ENCODE measurements at regions not wholly inside any gene's neighbourhood (a gene's known extent, or its start where the extent isn't known, plus 50 kb on each side); places are given as distances from the start of the nearest gene placed in this dataset.

DNA sequence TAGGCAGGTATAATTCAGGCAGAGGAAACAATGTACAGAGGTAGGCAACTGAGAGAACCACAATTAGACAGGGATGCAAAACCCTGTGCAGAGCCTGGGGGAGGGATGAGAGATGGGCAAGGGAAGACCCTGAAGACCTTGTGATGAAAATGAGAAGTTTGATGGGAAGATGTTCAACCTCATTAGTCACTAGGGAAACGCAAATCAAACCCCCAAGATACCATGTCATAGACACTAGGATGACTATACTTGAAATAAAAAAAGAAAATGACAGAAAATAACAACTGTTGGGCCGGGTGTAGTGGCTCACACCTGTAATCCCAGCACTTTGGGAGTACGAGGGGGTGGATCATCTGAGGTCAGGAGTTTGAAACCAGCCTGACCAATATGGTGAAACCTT, 813.1 kb downstream of the CDH11 start:
- Histone ChIP-seq H4K20me1 (ENCODE audit: control insufficient read depth, insufficient read depth, low read depth, low read length) (no peaks in the 10 kb centered on the region), H3K27me3 (ENCODE audit: control insufficient read depth, low read length) (no peaks in the 10 kb centered on the region), H3K9me2 (replicated peaks; ENCODE audit: control insufficient read depth, low read length) (no peaks in the 10 kb centered on the region), H3K4me1 (ENCODE audit: control insufficient read depth, low read length) (peaks cover 35% of the 10 kb centered on the region), H3F3A (ENCODE audit: control insufficient read depth, insufficient read depth) (no peaks in the 10 kb centered on the region), H3K79me2 (ENCODE audit: control insufficient read depth, low read length) (no peaks in the 10 kb centered on the region), H3K9me3 (ENCODE audit: control insufficient read depth, insufficient read depth, low read length) (peaks cover 50% of the 10 kb centered on the region), H3K36me3 (ENCODE audit: control insufficient read depth, low read length) (peaks cover 37% of the 10 kb centered on the region), H3K27ac (ENCODE audit: low read depth, low read length) (no peak overlapping the region), H3K4me3 (ENCODE audit: low read length) (no peak overlapping the region), H3K4me2 (ENCODE audit: low read length) (no peak overlapping the region)
- TF ChIP-seq, protein P1, sequence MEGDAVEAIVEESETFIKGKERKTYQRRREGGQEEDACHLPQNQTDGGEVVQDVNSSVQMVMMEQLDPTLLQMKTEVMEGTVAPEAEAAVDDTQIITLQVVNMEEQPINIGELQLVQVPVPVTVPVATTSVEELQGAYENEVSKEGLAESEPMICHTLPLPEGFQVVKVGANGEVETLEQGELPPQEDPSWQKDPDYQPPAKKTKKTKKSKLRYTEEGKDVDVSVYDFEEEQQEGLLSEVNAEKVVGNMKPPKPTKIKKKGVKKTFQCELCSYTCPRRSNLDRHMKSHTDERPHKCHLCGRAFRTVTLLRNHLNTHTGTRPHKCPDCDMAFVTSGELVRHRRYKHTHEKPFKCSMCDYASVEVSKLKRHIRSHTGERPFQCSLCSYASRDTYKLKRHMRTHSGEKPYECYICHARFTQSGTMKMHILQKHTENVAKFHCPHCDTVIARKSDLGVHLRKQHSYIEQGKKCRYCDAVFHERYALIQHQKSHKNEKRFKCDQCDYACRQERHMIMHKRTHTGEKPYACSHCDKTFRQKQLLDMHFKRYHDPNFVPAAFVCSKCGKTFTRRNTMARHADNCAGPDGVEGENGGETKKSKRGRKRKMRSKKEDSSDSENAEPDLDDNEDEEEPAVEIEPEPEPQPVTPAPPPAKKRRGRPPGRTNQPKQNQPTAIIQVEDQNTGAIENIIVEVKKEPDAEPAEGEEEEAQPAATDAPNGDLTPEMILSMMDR (IDR thresholded peaks at IDR 0.05; ENCODE audit: low read depth, low read length, poor library complexity, severe bottlenecking) = no peak
- no peak for TF ChIP-seq EZH2phosphoT487 (IDR thresholded peaks at IDR 0.05; ENCODE audit: borderline replicate concordance, low read length)

DNA sequence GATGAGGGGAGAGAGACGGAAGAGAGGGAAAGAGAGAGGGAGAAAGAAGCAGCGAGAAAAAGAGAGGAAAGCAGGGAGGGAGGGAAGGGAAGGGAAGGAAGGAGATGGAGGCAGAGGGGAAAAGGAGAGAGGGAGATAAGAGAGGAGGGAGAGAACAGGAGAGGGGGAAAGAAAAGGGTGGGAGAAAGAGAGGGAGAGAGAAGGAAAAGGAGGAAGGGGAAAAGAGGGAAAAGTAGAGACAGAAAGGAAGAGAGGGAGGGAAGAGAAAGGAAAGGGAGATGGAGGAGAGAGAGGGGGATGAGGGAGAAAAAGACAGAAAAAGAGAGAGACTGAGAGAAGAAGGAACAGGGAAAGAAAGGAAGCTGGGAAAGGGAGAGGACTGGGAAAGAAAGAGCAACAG, 814.4 kb downstream of the CDH11 start:
- H4K20me1 ChIP-seq (ENCODE audit: control insufficient read depth, insufficient read depth, low read depth, low read length) = no peaks in the 10 kb centered on the region
- TF ChIP-seq EZH2phosphoT487 (IDR thresholded peaks at IDR 0.05; ENCODE audit: borderline replicate concordance, low read length) = no peak
- TF ChIP-seq, protein P1 (IDR thresholded peaks at IDR 0.05; ENCODE audit: low read depth, low read length, poor library complexity, severe bottlenecking) = no peak
- no peaks in the 10 kb centered on the region for H3K27me3 ChIP-seq (ENCODE audit: control insufficient read depth, low read length)
- peaks cover 47% of the 10 kb centered on the region for H3K9me3 ChIP-seq (ENCODE audit: control insufficient read depth, insufficient read depth, low read length)
- peaks cover 22% of the 10 kb centered on the region for H3K4me1 ChIP-seq (ENCODE audit: control insufficient read depth, low read length)
- no peaks in the 10 kb centered on the region for H3K9me2 ChIP-seq (replicated peaks; ENCODE audit: control insufficient read depth, low read length)
- H3K27ac ChIP-seq (ENCODE audit: low read depth, low read length) = no peak overlapping the region
- H3F3A ChIP-seq (ENCODE audit: control insufficient read depth, insufficient read depth) = no peaks in the 10 kb centered on the region
- H3K4me2 ChIP-seq (ENCODE audit: low read length) = no peak overlapping the region
- H3K79me2 ChIP-seq (ENCODE audit: control insufficient read depth, low read length) = no peaks in the 10 kb centered on the region
- H3K4me3 ChIP-seq (ENCODE audit: low read length) = no peak overlapping the region
- peaks cover 24% of the 10 kb centered on the region for H3K36me3 ChIP-seq (ENCODE audit: control insufficient read depth, low read length)

DNA sequence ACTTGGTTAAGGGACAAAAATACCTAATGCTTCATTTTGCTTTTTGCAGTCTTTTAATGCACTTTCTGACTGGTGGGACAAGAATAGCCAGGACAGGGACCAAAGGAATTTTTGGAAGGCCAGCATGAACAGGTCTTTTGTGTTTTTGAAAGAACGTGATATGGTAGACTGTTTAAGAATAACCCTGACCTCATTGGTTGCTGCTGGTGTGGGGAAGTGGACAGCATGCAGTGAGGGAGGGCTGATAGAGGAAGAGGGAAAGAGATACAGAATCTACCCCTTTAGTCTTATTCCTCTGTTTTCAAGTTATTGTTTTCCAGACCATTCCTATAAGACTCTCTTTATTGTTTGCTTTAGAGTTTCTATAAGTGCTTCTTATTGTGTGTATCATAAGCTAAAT, 816.2 kb downstream of the CDH11 start:
- Histone ChIP-seq H3F3A (ENCODE audit: control insufficient read depth, insufficient read depth) (no peaks in the 10 kb centered on the region), H3K4me3 (ENCODE audit: low read length) (no peak overlapping the region; the same call in 1 of the 2 replicates), H3K79me2 (ENCODE audit: control insufficient read depth, low read length) (no peaks in the 10 kb centered on the region), H3K27ac (ENCODE audit: low read depth, low read length) (peak overlapping the region; percentile 16; the same call in 1 of the 2 replicates), H3K36me3 (ENCODE audit: control insufficient read depth, low read length) (peaks cover 20% of the 10 kb centered on the region), H3K9me2 (replicated peaks; ENCODE audit: control insufficient read depth, low read length) (no peaks in the 10 kb centered on the region), H3K9me3 (ENCODE audit: control insufficient read depth, insufficient read depth, low read length) (peaks cover 48% of the 10 kb centered on the region), H3K27me3 (ENCODE audit: control insufficient read depth, low read length) (no peaks in the 10 kb centered on the region), H3K4me2 (ENCODE audit: low read length) (no peak overlapping the region), H4K20me1 (ENCODE audit: control insufficient read depth, insufficient read depth, low read depth, low read length) (no peaks in the 10 kb centered on the region), H3K4me1 (ENCODE audit: control insufficient read depth, low read length) (peaks cover 19% of the 10 kb centered on the region)
- no peak for TF ChIP-seq EZH2phosphoT487 (IDR thresholded peaks at IDR 0.05; ENCODE audit: borderline replicate concordance, low read length)
- TF ChIP-seq, protein P1 (IDR thresholded peaks at IDR 0.05; ENCODE audit: low read depth, low read length, poor library complexity, severe bottlenecking) = no peak

Data from DOHH2 (cell line).